ENCODE measurements at regions not wholly inside any gene's neighbourhood (a gene's known extent, or its start where the extent isn't known, plus 50 kb on each side); places are given as distances from the start of the nearest gene placed in this dataset.

DNA sequence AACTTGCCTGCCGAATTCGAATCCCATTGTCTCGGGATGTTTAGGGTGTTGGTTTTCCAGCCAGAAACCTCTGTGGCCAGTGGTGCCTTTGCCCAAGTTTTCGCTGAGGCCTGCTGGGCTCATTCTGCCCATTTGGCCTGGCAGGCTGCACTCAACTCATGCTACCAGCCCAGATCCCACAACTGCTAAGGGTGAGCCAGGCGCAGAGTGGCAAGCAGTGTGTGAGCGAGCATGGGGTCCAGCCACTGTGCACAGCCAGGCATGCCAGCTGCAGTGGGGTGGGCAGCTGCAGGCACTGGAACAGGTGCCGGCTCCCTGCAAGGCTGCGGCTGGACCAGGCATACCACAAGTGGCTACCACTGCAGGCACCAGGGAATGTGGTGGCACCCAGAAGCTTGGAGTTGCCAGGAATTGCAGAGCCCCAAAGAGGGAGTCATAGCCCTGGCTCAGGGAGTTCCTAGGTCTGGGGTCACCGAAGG, 151.4 kb upstream of the P2RY1 start:
- TF ChIP-seq EZH2 (IDR thresholded peaks at IDR 0.05; ENCODE audit: borderline replicate concordance), result no peak
- TF ChIP-seq CTCF (IDR thresholded peaks at IDR 0.05; ENCODE audit: poor library complexity), result no peak

Data from hepatocyte (in vitro differentiated cells).